HFFc6 (cell line): ENCODE measurements at regions not wholly inside any gene's neighbourhood (a gene's known extent, or its start where the extent isn't known, plus 50 kb on each side); places are given as distances from the start of the nearest gene placed in this dataset.

ENCODE experiments used
- DNase-seq: peaks from one replicate; pipeline ENCODE4 v3.0.0-alpha.2; 2018
- H3K27ac Mint-ChIP-seq: 2 replicates; pipeline ENCODE4 v1.8.0; 2020; ENCODE audit warnings: mild to moderate bottlenecking, mixed read lengths
- H3K27me3 Mint-ChIP-seq: 2 replicates; pipeline ENCODE4 v1.8.0; 2021; ENCODE audit warnings: mild to moderate bottlenecking, moderate library complexity, mixed read lengths; ENCODE audit not compliant: insufficient read depth
- H3K36me3 Mint-ChIP-seq: 2 replicates; pipeline ENCODE4 v1.8.0; 2021; ENCODE audit warnings: low read depth, mixed read lengths
- H3K4me1 Mint-ChIP-seq: 2 replicates; pipeline ENCODE4 v1.8.0; 2020; ENCODE audit warnings: low read depth, mixed read lengths
- H3K4me3 Mint-ChIP-seq: 2 replicates; pipeline ENCODE4 v1.8.0; 2020; ENCODE audit warnings: mild to moderate bottlenecking, moderate library complexity, mixed read lengths
- H3K9me3 Mint-ChIP-seq: 2 replicates; pipeline ENCODE4 v1.8.0; 2020; ENCODE audit warnings: mild to moderate bottlenecking, mixed read lengths
- TF ChIP-seq, protein P1 (sequence below): fragments of 200-600 bp; sonication (generic); IDR thresholded peaks from 2 replicates; pipeline ENCODE4 v1.5.0; 2021; ENCODE audit warnings: antibody characterized with exemption, mild to moderate bottlenecking

DNA sequence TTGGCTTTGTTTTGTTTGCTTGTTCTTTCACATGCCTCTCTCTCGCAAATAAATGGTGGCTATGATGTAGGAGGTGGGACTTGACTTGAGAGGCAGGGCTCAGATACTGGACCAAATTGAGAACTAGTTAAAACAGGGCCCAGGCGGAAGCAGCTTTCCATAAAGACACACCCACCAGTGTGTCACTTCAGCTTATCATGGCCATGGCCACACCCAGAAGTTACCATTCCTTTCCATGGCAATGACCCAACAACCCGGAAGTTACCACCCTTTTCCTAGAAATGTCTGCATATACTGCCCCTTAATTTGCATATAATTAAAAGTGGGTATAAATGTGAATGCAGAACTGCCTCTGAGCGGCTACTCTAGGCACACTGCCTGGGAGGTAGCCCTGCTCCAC lies 62.6 kb upstream of the CNTN4 start:
- Mint-ChIP-seq H3K27ac (no peak overlapping the region), H3K36me3 (no peaks in the 10 kb centered on the region), H3K4me3 (no peak overlapping the region), H3K9me3 (peaks cover 57% of the 10 kb centered on the region), H3K4me1 (no peaks in the 10 kb centered on the region), H3K27me3 (no peaks in the 10 kb centered on the region)
- TF ChIP-seq, protein P1, sequence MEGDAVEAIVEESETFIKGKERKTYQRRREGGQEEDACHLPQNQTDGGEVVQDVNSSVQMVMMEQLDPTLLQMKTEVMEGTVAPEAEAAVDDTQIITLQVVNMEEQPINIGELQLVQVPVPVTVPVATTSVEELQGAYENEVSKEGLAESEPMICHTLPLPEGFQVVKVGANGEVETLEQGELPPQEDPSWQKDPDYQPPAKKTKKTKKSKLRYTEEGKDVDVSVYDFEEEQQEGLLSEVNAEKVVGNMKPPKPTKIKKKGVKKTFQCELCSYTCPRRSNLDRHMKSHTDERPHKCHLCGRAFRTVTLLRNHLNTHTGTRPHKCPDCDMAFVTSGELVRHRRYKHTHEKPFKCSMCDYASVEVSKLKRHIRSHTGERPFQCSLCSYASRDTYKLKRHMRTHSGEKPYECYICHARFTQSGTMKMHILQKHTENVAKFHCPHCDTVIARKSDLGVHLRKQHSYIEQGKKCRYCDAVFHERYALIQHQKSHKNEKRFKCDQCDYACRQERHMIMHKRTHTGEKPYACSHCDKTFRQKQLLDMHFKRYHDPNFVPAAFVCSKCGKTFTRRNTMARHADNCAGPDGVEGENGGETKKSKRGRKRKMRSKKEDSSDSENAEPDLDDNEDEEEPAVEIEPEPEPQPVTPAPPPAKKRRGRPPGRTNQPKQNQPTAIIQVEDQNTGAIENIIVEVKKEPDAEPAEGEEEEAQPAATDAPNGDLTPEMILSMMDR: no peak
- DNase-seq: no peak

DNA sequence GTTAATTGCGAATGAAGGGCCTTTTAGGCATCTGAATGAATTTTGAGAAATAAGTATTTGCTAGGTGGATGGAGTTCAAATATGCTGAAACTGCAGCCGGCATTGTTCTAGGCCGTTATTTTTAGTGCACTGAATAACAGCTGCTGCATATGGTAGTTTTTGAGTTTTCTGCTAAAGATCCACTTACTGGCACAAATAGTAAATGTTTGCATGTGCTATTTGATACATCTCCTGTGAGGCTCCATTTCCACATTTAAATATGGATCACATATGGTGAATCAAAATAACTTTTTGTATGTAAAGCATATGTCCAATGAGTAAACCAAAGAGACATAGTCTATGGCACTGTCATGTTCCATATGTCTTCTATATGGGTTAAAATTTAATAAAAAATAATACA lies 56.7 kb upstream of the CNTN4 start:
- H3K4me1 Mint-ChIP-seq: no peaks in the 10 kb centered on the region
- H3K4me3 Mint-ChIP-seq: no peak overlapping the region
- H3K9me3 Mint-ChIP-seq: peaks cover 46% of the 10 kb centered on the region
- no peak overlapping the region for H3K27ac Mint-ChIP-seq
- no peak for DNase-seq
- no peaks in the 10 kb centered on the region for H3K36me3 Mint-ChIP-seq
- H3K27me3 Mint-ChIP-seq: no peaks in the 10 kb centered on the region
- TF ChIP-seq, protein P1: no peak
